Tongue (tissue), 1 donor: ENCODE measurements at regions not wholly inside any gene's neighbourhood (a gene's known extent, or its start where the extent isn't known, plus 50 kb on each side); places are given as distances from the start of the nearest gene placed in this dataset.

Experiments
- DNase-seq: peaks from one replicate; pipeline ENCODE4 v3.0.0-alpha.2; 2015

- DNase-seq = no peak
Measured at GRCh38 chrX:144791298-144791697, 456.0 kb upstream of the SPANXN1 start.

- no peak for DNase-seq
Measured at GRCh38 chrX:144798972-144799371, 448.3 kb upstream of the SPANXN1 start.

GRCh38 chrX:144801786-144802185 lies 445.5 kb upstream of the SPANXN1 start:
- no peak for DNase-seq

GRCh38 chrX:144809025-144809424 lies 438.3 kb upstream of the SPANXN1 start:
- DNase-seq = no peak

GRCh38 chrX:144810539-144810938 lies 436.8 kb upstream of the SPANXN1 start:
- DNase-seq = no peak

- no peak for DNase-seq
Measured at GRCh38 chrX:144819406-144819805, 427.9 kb upstream of the SPANXN1 start.

- DNase-seq = no peak
Measured at GRCh38 chrX:144840616-144841015, 406.7 kb upstream of the SPANXN1 start.

GRCh38 chrX:144849141-144849540 lies 398.2 kb upstream of the SPANXN1 start:
- DNase-seq = no peak

GRCh38 chrX:144896323-144896722 lies 351.0 kb upstream of the SPANXN1 start:
- DNase-seq = no peak

GRCh38 chrX:144901521-144901920 lies 345.8 kb upstream of the SPANXN1 start:
- peak; percentile 20 for DNase-seq

- no peak for DNase-seq
Measured at GRCh38 chrX:144916785-144917184, 330.5 kb upstream of the SPANXN1 start.

GRCh38 chrX:144918936-144919335 lies 328.4 kb upstream of the SPANXN1 start:
- DNase-seq = no peak

GRCh38 chrX:144946666-144947065 lies 300.6 kb upstream of the SPANXN1 start:
- peak; percentile 57 for DNase-seq
